HG02798 (cell line): ENCODE measurements at regions not wholly inside any gene's neighbourhood (a gene's known extent, or its start where the extent isn't known, plus 50 kb on each side); places are given as distances from the start of the nearest gene placed in this dataset.

Source experiments
- ATAC-seq: cut with Tn5 transposase; IDR thresholded peaks from one replicate; pipeline ENCODE4 v1.9.1; 2021; ENCODE audit warnings: mild to moderate bottlenecking; ENCODE audit not compliant: unreplicated experiment, poor library complexity

DNA sequence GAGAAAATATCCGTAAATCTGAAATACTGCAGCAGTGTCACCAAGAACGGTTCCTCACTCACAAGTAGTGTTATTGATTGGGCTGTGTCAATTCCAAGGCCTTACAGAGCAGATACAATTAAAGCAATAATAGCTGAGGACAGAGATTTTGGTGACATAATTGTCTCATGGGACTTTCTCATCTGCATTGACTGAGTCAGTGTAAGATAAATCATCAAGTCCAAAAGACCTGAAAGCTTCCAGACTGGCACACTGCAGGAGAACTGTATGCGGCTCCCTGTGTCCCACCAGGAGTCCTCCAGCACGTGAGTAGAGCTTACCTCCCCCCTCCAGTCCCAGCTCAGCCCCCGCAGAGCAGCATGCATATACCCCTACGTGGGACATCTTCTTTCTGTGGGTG, 655.2 kb upstream of the ARID1B start:
- no peak for ATAC-seq

GRCh38 chr6:156114541-156114940, 658.9 kb upstream of the NOX3 start:
- ATAC-seq = no peak

DNA sequence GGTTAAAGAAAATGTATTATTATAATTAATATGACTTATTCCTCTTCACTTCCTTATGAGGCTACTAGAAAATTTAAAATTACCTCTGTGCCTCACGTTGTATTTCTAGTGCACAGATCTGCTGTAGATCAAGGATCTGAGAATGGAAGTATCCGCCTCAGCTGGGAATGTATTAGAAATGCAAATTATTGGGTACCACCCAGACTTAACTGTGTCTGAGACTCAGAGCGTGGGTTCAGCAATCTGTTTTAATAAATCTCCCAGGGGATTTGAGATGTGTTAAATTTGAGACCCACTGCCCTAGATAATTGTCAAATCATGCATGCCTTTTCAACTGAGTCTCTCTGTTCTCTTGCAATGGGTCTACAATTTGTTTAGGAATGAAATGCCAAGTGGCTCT, 658.0 kb upstream of the NOX3 start:
- no peak for ATAC-seq

- ATAC-seq = no peak
These were observed 656.3 kb upstream of the NOX3 start for GRCh38 chr6:156111913-156112312.

DNA sequence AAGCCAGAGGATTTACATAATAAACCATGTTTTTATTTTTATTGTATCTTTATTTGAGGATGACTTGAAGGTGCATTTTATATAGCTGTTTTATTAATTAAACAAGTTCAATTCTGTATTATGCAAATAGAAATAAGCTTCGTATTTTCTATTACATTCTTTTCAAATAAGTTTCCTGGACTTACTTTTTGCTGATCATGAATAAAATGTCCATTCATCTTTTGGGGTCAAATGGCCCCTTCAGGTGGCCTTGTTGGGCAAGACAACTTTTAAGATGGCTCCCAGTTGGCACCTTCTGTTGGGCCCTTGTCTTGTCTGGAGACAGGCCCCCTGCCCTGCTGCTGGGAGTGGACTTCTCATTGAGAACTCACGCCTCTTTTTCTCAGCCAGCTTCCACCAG, 654.6 kb upstream of the NOX3 start:
- ATAC-seq = no peak

DNA sequence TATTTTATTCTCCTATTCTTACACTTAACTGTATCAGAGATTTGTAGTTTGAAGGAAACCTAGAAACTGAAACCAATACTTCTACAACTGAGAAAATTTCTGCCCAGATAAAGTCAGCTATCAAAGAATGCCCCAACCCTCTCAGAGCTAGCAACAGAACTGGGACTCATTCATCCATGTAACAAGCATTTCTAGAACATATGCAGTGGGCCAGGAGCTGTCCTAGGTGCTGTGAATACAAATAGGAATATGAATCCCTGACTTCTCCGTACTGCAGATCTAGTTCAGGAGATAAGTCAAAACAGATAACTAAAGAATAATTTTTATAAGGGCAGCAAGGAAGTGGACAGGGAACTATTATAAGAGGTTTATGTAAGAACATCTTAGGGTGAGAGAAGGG, 654.1 kb upstream of the NOX3 start:
- ATAC-seq = no peak

DNA sequence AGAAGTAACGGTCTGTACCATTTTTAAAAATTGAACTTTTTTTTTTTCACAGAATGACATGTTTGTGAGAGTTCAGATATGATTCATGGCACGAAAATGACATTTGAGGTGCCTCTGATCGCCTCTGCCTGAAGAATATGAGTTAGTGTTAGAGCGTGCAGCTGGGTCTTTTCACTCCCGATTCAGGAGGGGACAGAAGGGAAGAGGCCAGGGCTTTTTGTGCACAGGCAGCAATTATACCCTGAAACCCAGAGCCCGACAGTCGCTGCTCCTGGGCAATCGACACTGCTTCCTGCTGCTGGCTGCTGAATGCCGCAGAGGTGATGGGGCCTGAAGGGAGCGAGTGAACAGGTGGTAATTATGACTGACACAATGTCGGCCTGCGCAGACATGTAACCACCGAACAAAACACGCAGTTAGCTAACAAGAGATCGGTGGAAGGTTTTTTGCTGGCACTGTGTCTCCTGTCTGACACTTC, 652.0 kb upstream of the NOX3 start:
- no peak for ATAC-seq

DNA sequence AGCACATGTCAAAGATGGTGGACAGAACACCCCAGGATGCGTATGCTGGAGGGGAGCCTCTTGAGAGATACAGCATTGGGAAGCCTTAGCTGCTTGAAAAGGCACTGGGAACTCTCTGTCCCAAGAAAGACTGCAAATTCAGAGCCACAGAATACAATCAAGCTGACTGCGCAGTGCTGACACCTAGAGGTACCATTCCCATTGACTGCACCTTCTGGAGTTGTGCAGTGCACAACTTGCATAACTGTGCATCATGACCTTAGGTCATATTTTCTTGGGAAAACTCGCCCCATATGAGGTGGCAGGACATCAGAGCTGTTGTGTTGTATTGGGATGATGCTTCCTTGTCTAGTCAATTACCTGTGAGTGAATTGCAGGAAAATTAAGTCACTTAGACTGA, 646.5 kb upstream of the NOX3 start:
- ATAC-seq = no peak

GRCh38 chr6:156098839-156099238, 643.2 kb upstream of the NOX3 start:
- no peak for ATAC-seq

DNA sequence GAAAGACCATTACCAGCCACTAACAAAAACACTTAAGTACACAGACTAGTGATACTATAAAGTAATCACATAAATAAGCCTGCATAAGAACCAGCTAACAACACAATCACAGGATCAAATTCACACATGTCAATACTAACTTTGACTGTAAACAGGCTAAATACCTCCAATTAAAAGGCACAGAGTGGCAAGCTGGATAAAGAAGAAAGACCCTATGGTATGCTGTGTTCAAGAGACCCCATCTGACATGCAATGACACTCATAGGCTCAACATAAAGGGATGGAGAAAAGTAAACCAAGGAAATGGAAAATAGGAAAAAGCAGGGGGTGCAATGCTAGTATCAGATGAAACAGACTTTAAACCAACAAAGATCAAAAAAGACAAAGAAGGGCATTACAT, 631.8 kb upstream of the NOX3 start:
- no peak for ATAC-seq

DNA sequence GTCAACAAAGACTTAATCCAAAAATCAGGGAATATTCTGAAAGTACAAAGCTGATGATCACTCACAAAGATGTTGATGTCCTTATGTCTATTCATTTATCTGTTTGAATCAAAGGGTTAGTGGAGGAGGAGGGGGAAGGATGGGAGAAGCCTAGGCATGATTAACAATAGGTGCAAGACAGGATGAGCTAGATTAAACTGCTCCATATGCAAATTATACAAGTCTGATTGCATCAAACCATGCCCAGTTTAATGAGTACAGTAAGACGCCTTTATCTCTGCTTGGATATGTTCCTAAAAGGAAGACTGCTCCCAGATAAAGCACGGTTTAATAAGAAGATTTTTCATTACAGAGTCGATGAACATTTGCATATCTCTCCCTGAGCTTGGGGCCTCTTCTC, 626.4 kb upstream of the NOX3 start:
- ATAC-seq = no peak

DNA sequence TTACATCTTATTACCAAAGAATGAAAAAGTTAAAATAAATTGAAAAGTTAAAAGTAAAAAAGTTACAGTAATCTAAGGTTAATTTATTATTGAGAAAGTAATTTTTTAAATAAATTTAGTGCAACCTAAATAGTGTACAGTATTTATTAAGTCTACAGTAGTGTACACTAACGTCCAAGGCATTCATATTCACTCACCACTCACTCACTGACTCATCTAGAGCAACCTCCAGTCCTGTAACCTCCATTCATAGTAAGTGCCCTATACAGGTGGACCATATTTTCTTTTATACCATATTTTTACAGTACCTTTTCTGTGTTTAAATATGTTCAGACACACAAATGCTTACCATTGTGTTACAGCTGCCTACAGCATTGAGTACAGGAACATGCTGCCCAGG, 624.7 kb upstream of the NOX3 start:
- ATAC-seq = no peak

DNA sequence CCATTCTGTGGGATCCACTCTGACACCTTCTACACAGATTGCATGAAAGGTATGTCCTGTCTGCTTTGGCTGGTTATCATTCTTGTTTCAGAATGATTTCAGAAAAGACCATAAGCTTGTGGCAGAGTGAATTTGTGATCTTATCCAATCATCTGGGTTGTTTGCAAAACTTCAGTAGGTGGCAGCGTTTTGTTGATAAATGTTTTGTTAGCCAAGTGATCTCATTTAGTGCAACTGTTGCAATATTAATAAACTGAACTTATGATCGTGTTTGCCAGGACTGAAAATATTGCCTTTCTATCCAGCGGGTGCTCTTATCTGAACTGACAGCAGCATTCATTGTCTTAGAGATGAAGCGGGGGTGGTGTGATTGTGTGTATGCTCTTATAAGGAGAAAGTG, 613.2 kb upstream of the NOX3 start:
- ATAC-seq = no peak

DNA sequence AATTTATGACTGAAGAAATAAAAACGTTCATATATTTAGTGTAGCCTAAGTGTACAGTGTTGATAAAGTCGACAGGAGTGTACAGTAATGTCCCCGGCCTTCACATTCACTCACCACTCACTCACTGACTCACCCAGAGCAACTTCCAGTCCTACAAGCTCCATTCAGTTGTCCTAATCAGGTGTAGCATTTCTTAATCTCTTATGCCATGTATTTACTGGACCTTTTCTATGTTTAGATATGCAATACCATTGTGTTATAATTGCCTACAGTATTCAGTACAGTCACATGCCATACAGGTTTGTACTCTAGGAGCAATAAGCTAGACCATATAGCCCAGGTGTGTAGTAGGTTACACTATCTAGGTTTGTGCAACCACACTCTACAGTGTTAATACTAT, 610.2 kb upstream of the NOX3 start:
- ATAC-seq = no peak

GRCh38 chr6:156062091-156062563, 606.5 kb upstream of the NOX3 start:
- ATAC-seq = no peak

GRCh38 chr6:156061465-156061864, 605.8 kb upstream of the NOX3 start:
- ATAC-seq = no peak

DNA sequence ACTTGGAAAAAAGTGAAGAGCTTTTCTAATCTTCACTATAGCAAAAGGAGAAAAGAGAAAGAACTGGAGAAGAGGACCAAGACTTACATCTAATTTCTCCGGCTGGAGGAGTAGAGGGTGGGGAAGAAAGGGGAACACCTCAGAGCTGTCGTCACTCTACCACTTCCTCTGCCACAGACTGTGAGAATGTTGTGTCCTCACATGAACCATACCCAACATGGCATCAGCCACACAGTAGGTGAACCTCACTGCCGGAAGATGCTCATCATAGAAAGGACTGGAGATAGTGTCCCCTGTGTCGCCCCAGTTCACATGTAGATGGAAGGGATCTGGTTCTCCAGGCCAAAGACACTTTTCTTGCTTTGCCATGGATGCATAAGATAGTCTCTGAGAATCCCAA, 604.4 kb upstream of the NOX3 start:
- ATAC-seq = no peak

GRCh38 chr6:156058356-156058755, 602.7 kb upstream of the NOX3 start:
- no peak for ATAC-seq

DNA sequence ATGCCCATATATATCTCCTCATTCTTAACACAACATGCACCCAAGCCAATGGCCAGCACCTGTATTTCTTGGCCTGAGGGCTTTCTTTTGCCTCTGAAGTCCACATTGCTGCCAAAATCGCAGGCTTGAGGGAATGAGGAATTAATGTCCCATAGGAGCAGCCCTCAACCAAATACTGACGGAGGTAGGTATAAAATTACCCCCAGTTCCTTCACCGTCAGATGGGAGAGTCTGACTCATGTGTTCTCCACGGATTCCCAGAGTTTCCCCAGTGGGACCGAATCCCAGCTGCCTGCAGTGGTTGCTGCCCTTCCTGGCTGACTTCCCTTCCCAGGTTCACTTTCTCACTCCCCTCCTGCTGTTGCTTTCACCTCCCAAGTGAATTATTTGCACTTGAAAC, 602.2 kb upstream of the NOX3 start:
- no peak for ATAC-seq

GRCh38 chr6:156056085-156056484, 600.4 kb upstream of the NOX3 start:
- ATAC-seq = no peak

DNA sequence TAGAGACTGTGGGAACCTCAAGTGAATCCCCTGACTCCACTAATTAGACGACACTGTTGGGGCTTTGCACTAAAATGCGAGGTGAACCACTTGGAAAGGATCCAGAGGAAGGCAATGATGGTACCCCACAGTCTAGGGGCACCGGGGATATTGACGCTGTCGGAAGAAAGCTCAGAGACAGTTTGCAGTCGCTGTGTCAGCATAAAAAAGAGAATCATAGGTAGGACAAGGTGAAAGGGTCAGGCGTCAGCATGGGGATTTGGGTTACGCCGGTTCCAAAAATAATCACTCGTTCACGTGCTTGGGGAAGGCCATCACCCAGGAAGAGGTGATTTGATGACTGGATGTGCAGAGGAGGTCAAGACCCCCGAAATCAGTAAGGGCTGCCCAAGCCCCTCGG, 598.0 kb upstream of the NOX3 start:
- ATAC-seq = no peak

- ATAC-seq = no peak
These were observed 591.3 kb upstream of the NOX3 start for GRCh38 chr6:156046841-156047449.

DNA sequence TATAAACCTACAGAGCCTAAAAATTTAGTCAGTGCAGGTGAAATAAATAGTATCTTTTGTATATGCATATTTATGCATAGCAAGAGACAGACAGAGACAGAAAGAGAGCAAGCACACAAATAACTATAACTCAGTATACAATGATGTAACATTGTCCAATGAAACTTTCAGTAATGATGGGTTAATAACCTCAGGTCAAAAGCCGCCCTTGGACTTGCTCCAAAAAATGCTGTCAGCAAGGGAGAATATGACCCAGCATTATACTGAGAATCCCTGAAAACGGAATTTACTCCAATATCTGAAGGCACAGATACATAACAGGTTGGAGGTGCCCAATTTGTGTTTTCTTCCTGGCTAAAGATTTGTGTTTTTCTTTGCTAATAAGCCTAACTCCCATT, 590.6 kb upstream of the NOX3 start:
- no peak for ATAC-seq
